ENCODE measurements at regions not wholly inside any gene's neighbourhood (a gene's known extent, or its start where the extent isn't known, plus 50 kb on each side); places are given as distances from the start of the nearest gene placed in this dataset.
"Not testable (repeated sequence)": the region's sequence is repeated elsewhere in the genome, so short reads cannot be mapped to it uniquely, and the experiment has no call there.

GRCh38 chr20:29318871-29319461 is 1938.5 kb upstream of the DEFB115 start:
- DNase-seq (ENCODE audit: extremely low read depth in 1 of 11, low read depth in 9 of 11, low spot score in 4 of 11): no peak

- DNase-seq (ENCODE audit: extremely low read depth in 1 of 11, low read depth in 9 of 11, low spot score in 4 of 11): no peak
Measured at GRCh38 chr20:29319725-29320124, 1937.7 kb upstream of the DEFB115 start.

- DNase-seq (ENCODE audit: extremely low read depth in 1 of 11, low read depth in 9 of 11, low spot score in 4 of 11): not testable (repeated sequence)
Measured at GRCh38 chr20:29320216-29320949, 1937.1 kb upstream of the DEFB115 start.

- DNase-seq (ENCODE audit: extremely low read depth in 1 of 11, low read depth in 9 of 11, low spot score in 4 of 11): not testable (repeated sequence)
Measured at GRCh38 chr20:29323631-29324515, 1933.6 kb upstream of the DEFB115 start.

- not testable (repeated sequence) for DNase-seq (ENCODE audit: extremely low read depth in 1 of 11, low read depth in 9 of 11, low spot score in 4 of 11)
Measured at GRCh38 chr20:29324516-29325303, 1932.8 kb upstream of the DEFB115 start.

GRCh38 chr20:29325304-29325640 is 1932.2 kb upstream of the DEFB115 start:
- no peak for DNase-seq (ENCODE audit: extremely low read depth in 1 of 11, low read depth in 9 of 11, low spot score in 4 of 11)

- DNase-seq (ENCODE audit: extremely low read depth in 1 of 11, low read depth in 9 of 11, low spot score in 4 of 11): not testable (repeated sequence)
Measured at GRCh38 chr20:29325781-29326180, 1931.7 kb upstream of the DEFB115 start.

GRCh38 chr20:29326376-29327070 is 1930.9 kb upstream of the DEFB115 start:
- DNase-seq (ENCODE audit: extremely low read depth in 1 of 11, low read depth in 9 of 11, low spot score in 4 of 11): no peak

- not testable (repeated sequence) for DNase-seq (ENCODE audit: extremely low read depth in 1 of 11, low read depth in 9 of 11, low spot score in 4 of 11)
Measured at GRCh38 chr20:29327600-29328420, 1929.7 kb upstream of the DEFB115 start.

GRCh38 chr20:29330429-29331115 is 1926.9 kb upstream of the DEFB115 start:
- DNase-seq (ENCODE audit: extremely low read depth in 1 of 11, low read depth in 9 of 11, low spot score in 4 of 11): not testable (repeated sequence)

- no peak for DNase-seq (ENCODE audit: extremely low read depth in 1 of 11, low read depth in 9 of 11, low spot score in 4 of 11)
Measured at GRCh38 chr20:29349836-29350235, 1907.6 kb upstream of the DEFB115 start.

- DNase-seq (ENCODE audit: extremely low read depth in 1 of 11, low read depth in 9 of 11, low spot score in 4 of 11): not testable (repeated sequence)
Measured at GRCh38 chr20:29375937-29376336, 1881.5 kb upstream of the DEFB115 start.

GRCh38 chr20:29392853-29393252 is 1864.6 kb upstream of the DEFB115 start:
- DNase-seq (ENCODE audit: extremely low read depth in 1 of 11, low read depth in 9 of 11, low spot score in 4 of 11): not testable (repeated sequence)

GRCh38 chr20:29408034-29408695 is 1849.3 kb upstream of the DEFB115 start:
- DNase-seq (ENCODE audit: extremely low read depth in 1 of 11, low read depth in 9 of 11, low spot score in 4 of 11): no peak

GRCh38 chr20:29408707-29409106 is 1848.8 kb upstream of the DEFB115 start:
- not testable (repeated sequence) for DNase-seq (ENCODE audit: extremely low read depth in 1 of 11, low read depth in 9 of 11, low spot score in 4 of 11)

GRCh38 chr20:29409160-29409689 is 1848.2 kb upstream of the DEFB115 start:
- DNase-seq (ENCODE audit: extremely low read depth in 1 of 11, low read depth in 9 of 11, low spot score in 4 of 11): not testable (repeated sequence)

All from renal cortex interstitium (tissue), 11 donors.